OCI-LY7 (cell line): ENCODE measurements at regions not wholly inside any gene's neighbourhood (a gene's known extent, or its start where the extent isn't known, plus 50 kb on each side); places are given as distances from the start of the nearest gene placed in this dataset.

Source experiments
- CTCF ChIP-seq: fragments of 200-600 bp; sonication (generic); conservative IDR thresholded peaks from 2 replicates; pipeline ENCODE4 v1.5.1; 2014; ENCODE audit warnings: mild to moderate bottlenecking, antibody characterized with exemption, low read length, moderate library complexity, mixed read lengths
- EZH2phosphoT487 ChIP-seq: fragments of 200-600 bp; sonication (generic); IDR thresholded peaks from 2 replicates; pipeline ENCODE4 v1.6.1; 2018; ENCODE audit warnings: low read depth, borderline replicate concordance, mild to moderate bottlenecking, mixed run types, antibody characterized with exemption, low read length, moderate library complexity, mixed read lengths

DNA sequence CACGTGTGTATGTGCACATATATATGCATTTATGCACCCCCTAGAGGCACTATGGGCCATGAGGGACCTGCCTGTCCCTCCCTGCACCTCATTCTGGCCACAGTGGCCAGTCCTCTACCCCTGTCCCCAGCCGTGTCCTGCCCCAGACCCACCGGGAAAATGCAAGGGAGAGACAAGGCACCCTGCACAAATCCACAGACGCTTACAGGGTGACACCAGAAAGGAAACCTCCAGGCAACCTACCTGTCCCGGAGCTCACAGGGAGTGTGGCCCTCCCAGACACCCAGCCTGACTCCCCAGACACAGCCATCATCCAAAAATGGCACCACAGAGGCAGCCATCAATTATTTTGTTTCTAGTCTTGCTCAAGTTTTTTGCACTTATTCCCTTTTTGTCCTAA, 440.4 kb downstream of the SOX9 start:
- no peak for TF ChIP-seq CTCF
- no peak for TF ChIP-seq EZH2phosphoT487
